KMS-11 (cell line): ENCODE measurements at regions not wholly inside any gene's neighbourhood (a gene's known extent, or its start where the extent isn't known, plus 50 kb on each side); places are given as distances from the start of the nearest gene placed in this dataset.

ENCODE experiments used
- H2AFZ ChIP-seq: fragments of 200-600 bp; sonication (generic); 2 replicates; pipeline ENCODE4 v1.6.1; 2016; ENCODE audit warnings: antibody characterized with exemption, mixed run types, low read depth
- H3K27ac ChIP-seq: fragments of 200-600 bp; sonication (generic); 2 replicates; pipeline ENCODE4 v1.6.1; 2016; ENCODE audit warnings: mild to moderate bottlenecking, mixed run types
- H3K27me3 ChIP-seq: fragments of 200-600 bp; sonication (generic); 2 replicates; pipeline ENCODE4 v1.6.1; 2017; ENCODE audit warnings: mild to moderate bottlenecking, low read depth, mixed run types, moderate library complexity; ENCODE audit not compliant: insufficient read depth
- H3K36me3 ChIP-seq: fragments of 200-600 bp; sonication (generic); 2 replicates; pipeline ENCODE4 v1.6.1; 2017; ENCODE audit warnings: mild to moderate bottlenecking, mixed run types; ENCODE audit not compliant: insufficient read depth
- H3K4me1 ChIP-seq: fragments of 200-600 bp; sonication (generic); 2 replicates; pipeline ENCODE4 v1.6.1; 2016; ENCODE audit warnings: mild to moderate bottlenecking, low read depth, mixed run types; ENCODE audit not compliant: poor library complexity, severe bottlenecking
- H3K4me2 ChIP-seq: fragments of 200-600 bp; sonication (generic); 2 replicates; pipeline ENCODE4 v1.7.0; 2016; ENCODE audit warnings: mild to moderate bottlenecking, mixed run types
- H3K4me3 ChIP-seq: fragments of 200-600 bp; sonication (generic); IDR thresholded peaks from 2 replicates; pipeline ENCODE4 v1.6.1; 2017; ENCODE audit warnings: low read depth, low read length, mixed read lengths; ENCODE audit not compliant: insufficient read depth
- H3K79me2 ChIP-seq: fragments of 200-600 bp; sonication (generic); 2 replicates; pipeline ENCODE4 v1.6.1; 2016; ENCODE audit warnings: low read depth, mixed run types; ENCODE audit not compliant: insufficient read depth
- H3K9ac ChIP-seq: fragments of 200-600 bp; sonication (generic); 2 replicates; pipeline ENCODE4 v1.6.1; 2016; ENCODE audit warnings: mild to moderate bottlenecking, mixed run types
- H4K20me1 ChIP-seq: fragments of 200-600 bp; sonication (generic); 2 replicates; pipeline ENCODE4 v1.6.1; 2016; ENCODE audit warnings: mild to moderate bottlenecking, mixed run types; ENCODE audit not compliant: insufficient read depth
- CTCF ChIP-seq: fragments of 200-600 bp; sonication (generic); conservative IDR thresholded peaks from 2 replicates; pipeline ENCODE4 v1.6.1; 2017; ENCODE audit warnings: low read depth, mild to moderate bottlenecking, antibody characterized with exemption, low read length, moderate library complexity, mixed read lengths

DNA sequence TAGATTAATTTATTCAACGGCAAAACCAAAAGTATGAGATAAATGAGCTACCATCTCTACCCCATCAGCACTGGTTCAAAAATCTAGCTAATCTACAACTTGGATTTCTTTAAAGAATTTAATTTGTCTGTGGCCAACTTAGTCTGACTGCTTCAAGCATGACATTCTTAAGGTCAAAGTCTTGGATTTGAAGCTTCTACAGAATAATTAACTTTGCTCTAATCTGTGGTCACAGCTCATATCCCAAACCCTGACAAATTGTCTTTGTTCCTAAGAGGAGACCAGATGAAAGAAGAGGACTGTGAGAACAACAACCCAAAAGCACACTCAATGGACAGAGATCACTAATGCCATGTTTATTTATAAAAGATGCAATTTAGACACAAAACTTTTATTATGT is 166.9 kb upstream of the EPHA7 start:
- Histone ChIP-seq H3K27me3 (no peaks in the 10 kb centered on the region), H3K27ac (no peak overlapping the region), H3K79me2 (no peaks in the 10 kb centered on the region), H3K4me2 (no peak overlapping the region), H3K4me1 (no peaks in the 10 kb centered on the region), H3K36me3 (no peaks in the 10 kb centered on the region), H2AFZ (no peak overlapping the region), H3K4me3 (no peak overlapping the region), H3K9ac (no peak overlapping the region), H4K20me1 (no peaks in the 10 kb centered on the region)
- no peak for TF ChIP-seq CTCF

DNA sequence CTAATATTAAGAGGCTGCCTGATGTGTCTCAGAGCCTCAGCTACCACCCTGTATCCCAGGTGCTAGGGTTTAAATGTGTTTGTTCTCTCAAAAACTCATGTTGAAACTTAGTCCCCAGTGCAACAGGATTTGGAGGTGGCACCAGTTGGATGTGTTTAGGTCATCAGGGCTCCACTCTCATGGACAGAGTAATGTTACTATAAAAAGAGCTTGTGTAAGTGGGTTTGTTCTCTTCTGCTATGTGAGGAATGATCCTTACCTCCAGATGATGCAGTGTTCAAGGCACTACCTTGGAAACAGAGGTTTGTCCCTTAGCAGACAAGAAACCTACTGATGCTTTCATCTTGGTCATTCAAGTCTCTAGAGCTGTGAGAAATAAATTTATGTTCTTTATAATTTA is 164.9 kb upstream of the EPHA7 start:
- no peak for TF ChIP-seq CTCF
- Histone ChIP-seq H4K20me1 (no peaks in the 10 kb centered on the region), H3K9ac (no peak overlapping the region), H3K27ac (no peak overlapping the region), H3K4me1 (no peaks in the 10 kb centered on the region), H3K4me2 (no peak overlapping the region), H3K36me3 (no peaks in the 10 kb centered on the region), H3K79me2 (no peaks in the 10 kb centered on the region), H3K27me3 (no peaks in the 10 kb centered on the region), H3K4me3 (no peak overlapping the region), H2AFZ (no peak overlapping the region)

GRCh38 chr6:93581371-93581770 is 162.0 kb upstream of the EPHA7 start:
- Histone ChIP-seq H3K79me2 (no peaks in the 10 kb centered on the region), H3K27ac (no peak overlapping the region), H4K20me1 (no peaks in the 10 kb centered on the region), H3K4me2 (no peak overlapping the region), H2AFZ (no peak overlapping the region), H3K27me3 (no peaks in the 10 kb centered on the region), H3K4me3 (no peak overlapping the region), H3K4me1 (no peaks in the 10 kb centered on the region), H3K36me3 (no peaks in the 10 kb centered on the region), H3K9ac (no peak overlapping the region)
- TF ChIP-seq CTCF, result no peak

- Histone ChIP-seq H3K9ac (no peak overlapping the region), H3K36me3 (no peaks in the 10 kb centered on the region), H3K27ac (no peak overlapping the region), H3K27me3 (no peaks in the 10 kb centered on the region), H3K79me2 (no peaks in the 10 kb centered on the region), H3K4me2 (no peak overlapping the region), H4K20me1 (no peaks in the 10 kb centered on the region), H2AFZ (no peak overlapping the region), H3K4me1 (no peaks in the 10 kb centered on the region), H3K4me3 (no peak overlapping the region)
- no peak for TF ChIP-seq CTCF
These were observed 161.1 kb upstream of the EPHA7 start for GRCh38 chr6:93580446-93580845.
